ENCODE measurements at regions not wholly inside any gene's neighbourhood (a gene's known extent, or its start where the extent isn't known, plus 50 kb on each side); places are given as distances from the start of the nearest gene placed in this dataset.

- no peak for TF ChIP-seq CTCF (IDR thresholded peaks at IDR 0.05)
- TF ChIP-seq POLR2A (IDR thresholded peaks at IDR 0.05): no peak
These were observed 177.2 kb downstream of the PMP22 start for GRCh38 chr17:15087946-15088345.

All from right lobe of liver (tissue), 4 donors.